GM21381 (cell line): ENCODE measurements at regions not wholly inside any gene's neighbourhood (a gene's known extent, or its start where the extent isn't known, plus 50 kb on each side); places are given as distances from the start of the nearest gene placed in this dataset.

ENCODE experiments used
- ATAC-seq: cut with Tn5 transposase; IDR thresholded peaks from one replicate; pipeline ENCODE4 v1.9.1; 2021; ENCODE audit warnings: mild to moderate bottlenecking, moderate library complexity; ENCODE audit not compliant: unreplicated experiment

- no peak for ATAC-seq
Observed at GRCh38 chr14:36035675-36036074, 140.8 kb downstream of the PTCSC3 start.

GRCh38 chr14:36028665-36029064 lies 147.9 kb downstream of the PTCSC3 start:
- no peak for ATAC-seq

- ATAC-seq = no peak
Observed at GRCh38 chr14:36028218-36028617, 148.3 kb downstream of the PTCSC3 start.

GRCh38 chr14:36027354-36027753 lies 149.2 kb downstream of the PTCSC3 start:
- ATAC-seq = no peak

- ATAC-seq = no peak
Observed at GRCh38 chr14:36022765-36023410, 153.6 kb downstream of the PTCSC3 start.

- ATAC-seq = no peak
Observed at GRCh38 chr14:36021591-36022320, 154.8 kb downstream of the PTCSC3 start.

GRCh38 chr14:36021030-36021422 lies 155.5 kb downstream of the PTCSC3 start:
- ATAC-seq = no peak

- no peak for ATAC-seq
Observed at GRCh38 chr14:36020120-36021029, 156.1 kb downstream of the PTCSC3 start.

GRCh38 chr14:36019126-36019525 lies 157.4 kb downstream of the PTCSC3 start:
- no peak for ATAC-seq

GRCh38 chr14:36014236-36014635 lies 162.3 kb downstream of the PTCSC3 start:
- ATAC-seq = no peak

- ATAC-seq = no peak
Observed at GRCh38 chr14:36013483-36013882, 163.0 kb downstream of the PTCSC3 start.

- no peak for ATAC-seq
Observed at GRCh38 chr14:36012621-36013020, 163.9 kb downstream of the PTCSC3 start.

- no peak for ATAC-seq
Observed at GRCh38 chr14:36009643-36010042, 166.9 kb downstream of the PTCSC3 start.

- no peak for ATAC-seq
Observed at GRCh38 chr14:36006623-36007022, 169.9 kb downstream of the PTCSC3 start.

- no peak for ATAC-seq
Observed at GRCh38 chr14:36005670-36006069, 170.9 kb downstream of the PTCSC3 start.

GRCh38 chr14:36001936-36002335 lies 174.6 kb downstream of the PTCSC3 start:
- ATAC-seq = no peak

- ATAC-seq = no peak
Observed at GRCh38 chr14:35999294-35999693, 173.2 kb downstream of the BRMS1L start.

GRCh38 chr14:35998303-35998702 lies 172.2 kb downstream of the BRMS1L start:
- no peak for ATAC-seq

- ATAC-seq = no peak
Observed at GRCh38 chr14:35993684-35993960, 167.5 kb downstream of the BRMS1L start.

- ATAC-seq = no peak
Observed at GRCh38 chr14:35992816-35993683, 166.9 kb downstream of the BRMS1L start.

- ATAC-seq = no peak
Observed at GRCh38 chr14:35991356-35991755, 165.2 kb downstream of the BRMS1L start.
